HEK293T (cell line): ENCODE measurements at regions not wholly inside any gene's neighbourhood (a gene's known extent, or its start where the extent isn't known, plus 50 kb on each side); places are given as distances from the start of the nearest gene placed in this dataset.
"Not testable (repeated sequence)": the region's sequence is repeated elsewhere in the genome, so short reads cannot be mapped to it uniquely, and the experiment has no call there.

Experiments used
- CTCF ChIA-PET: fragments of 350-600 bp; formaldehyde crosslinking; extraction: SDS; loops from one replicate; lab custom pipeline; 2021; ENCODE audit warnings: antibody characterized with exemption, inconsistent platforms; lab: Yijun Ruan, JAX
- POLR2A ChIA-PET: fragments of 350-600 bp; formaldehyde crosslinking; extraction: SDS; loops from one replicate; lab custom pipeline; 2020; ENCODE audit warnings: antibody characterized with exemption, inconsistent platforms; lab: Yijun Ruan, JAX
- DNase-seq: peaks from one replicate; pipeline ENCODE4 v3.0.0; 2012; ENCODE audit warnings: mixed read lengths; ENCODE audit errors: extremely low spot score
- ARNT ChIP-seq: fragments of 450-650 bp; IDR thresholded peaks from 2 replicates; pipeline ENCODE4 v1.6.1; 2017; ENCODE audit warnings: mild to moderate bottlenecking
- BHLHE40 ChIP-seq: fragments of 450-650 bp; IDR thresholded peaks from 2 replicates; pipeline ENCODE4 v1.6.1; 2016; ENCODE audit warnings: mild to moderate bottlenecking, moderate library complexity, borderline replicate concordance
- CTBP1 ChIP-seq: fragments of 450-650 bp; IDR thresholded peaks from 2 replicates; pipeline ENCODE4 v1.6.1; 2016; ENCODE audit warnings: borderline replicate concordance
- ELF4 ChIP-seq: fragments of 450-650 bp; IDR thresholded peaks from 2 replicates; pipeline ENCODE4 v1.6.1; 2017; ENCODE audit warnings: antibody characterized with exemption
- FOXA1 ChIP-seq: fragments of 450-650 bp; IDR thresholded peaks from 2 replicates; pipeline ENCODE4 v1.6.1; 2016; ENCODE audit warnings: mild to moderate bottlenecking
- FOXK2 ChIP-seq: fragments of 450-650 bp; IDR thresholded peaks from 2 replicates; pipeline ENCODE4 v1.6.1; 2016; ENCODE audit warnings: mild to moderate bottlenecking
- FOXM1 ChIP-seq: fragments of 450-650 bp; IDR thresholded peaks from 2 replicates; pipeline ENCODE4 v1.6.1; 2017; ENCODE audit warnings: mild to moderate bottlenecking, borderline replicate concordance
- HDGF ChIP-seq: fragments of 450-650 bp; IDR thresholded peaks from 2 replicates; pipeline ENCODE4 v1.6.1; 2017; ENCODE audit warnings: antibody characterized with exemption, borderline replicate concordance
- L3MBTL2 ChIP-seq: fragments of 450-650 bp; conservative IDR thresholded peaks from 2 replicates; pipeline ENCODE4 v1.6.1; 2016; ENCODE audit warnings: mild to moderate bottlenecking
- LEF1 ChIP-seq: fragments of 450-650 bp; IDR thresholded peaks from 2 replicates; pipeline ENCODE4 v1.6.1; 2017; ENCODE audit warnings: mild to moderate bottlenecking, borderline replicate concordance
- NFRKB ChIP-seq: fragments of 450-650 bp; IDR thresholded peaks from 2 replicates; pipeline ENCODE4 v1.6.1; 2016; ENCODE audit warnings: mild to moderate bottlenecking, moderate library complexity
- PKNOX1 ChIP-seq: fragments of 450-650 bp; IDR thresholded peaks from 2 replicates; pipeline ENCODE4 v1.6.1; 2016
- SP1 ChIP-seq: fragments of 450-650 bp; IDR thresholded peaks from 2 replicates; pipeline ENCODE4 v1.6.1; 2017
- SUZ12 ChIP-seq: fragments of 450-650 bp; IDR thresholded peaks from 2 replicates; pipeline ENCODE4 v1.6.1; 2016; ENCODE audit warnings: mild to moderate bottlenecking
- TARDBP ChIP-seq: fragments of 450-650 bp; IDR thresholded peaks from 2 replicates; pipeline ENCODE4 v1.6.1; 2016
- ZNF384 ChIP-seq: fragments of 450-650 bp; IDR thresholded peaks from 2 replicates; pipeline ENCODE4 v1.6.1; 2016

GRCh38 chr7:32206987-32207386 lies 136.8 kb upstream of the PDE1C start:
- DNase-seq: peak; percentile 28
- CTCF ChIA-PET: interaction anchor here (0.6 to 1.6 kb wide), 4 partner anchors 46 to 531 kb away, joined by 3 to 10 read pairs (median 6); no protein-coding TSS in a partner anchor
- TF ChIP-seq SUZ12 (no peak), ARNT (no peak), NFRKB (no peak), PKNOX1 (no peak), ELF4 (no peak), LEF1 (no peak)
- POLR2A ChIA-PET: no interaction called here

- TF ChIP-seq FOXM1 (no peak), LEF1 (no peak), PKNOX1 (no peak), CTBP1 (no peak), TARDBP (no peak), ARNT (no peak), NFRKB (no peak), SUZ12 (no peak), FOXA1 (no peak), L3MBTL2 (no peak), SP1 (no peak), ELF4 (no peak), HDGF (no peak), FOXK2 (no peak), BHLHE40 (no peak), ZNF384 (no peak)
- ChIA-PET CTCF (interaction anchor here (1.6 kb wide), 1 partner anchor 462 kb away, joined by 8 read pairs; no protein-coding TSS in a partner anchor), POLR2A (no interaction called here)
- no peak for DNase-seq
These were observed 136.3 kb upstream of the PDE1C start for GRCh38 chr7:32206488-32206887.

GRCh38 chr7:32205298-32205824 lies 135.2 kb upstream of the PDE1C start:
- POLR2A ChIA-PET: interaction anchor here (0.7 kb wide), 1 partner anchor 24 kb away, joined by 3 read pairs; no protein-coding TSS in a partner anchor
- CTCF ChIA-PET: interaction anchor here (1.2 to 2.0 kb wide), 4 partner anchors 11 to 1071 kb away, joined by 4 to 8 read pairs (median 7); no protein-coding TSS in a partner anchor
- DNase-seq: not testable (repeated sequence)

- peak; percentile 59 for DNase-seq
- CTCF ChIA-PET: interaction anchor here (0.5 to 2.0 kb wide), 12 partner anchors 12 to 1070 kb away, joined by 3 to 8 read pairs (median 4); no protein-coding TSS in a partner anchor
- TF ChIP-seq ELF4 (no peak), PKNOX1 (no peak)
- POLR2A ChIA-PET: no interaction called here
These were observed 134.3 kb upstream of the PDE1C start for GRCh38 chr7:32204361-32205018.

GRCh38 chr7:32200646-32201045 lies 130.4 kb upstream of the PDE1C start:
- no peak for DNase-seq
- TF ChIP-seq FOXK2: no peak
- no peak for TF ChIP-seq FOXM1
- TF ChIP-seq CTBP1: no peak
- no peak for TF ChIP-seq SUZ12
- TF ChIP-seq ELF4: no peak
- TF ChIP-seq FOXA1: no peak
- no peak for TF ChIP-seq TARDBP
- no peak for TF ChIP-seq NFRKB
- CTCF ChIA-PET: interaction anchor here (0.7 kb wide), 1 partner anchor 205 kb away, joined by 3 read pairs; no protein-coding TSS in a partner anchor
- POLR2A ChIA-PET: no interaction called here

- no peak for DNase-seq
- CTCF ChIA-PET: no interaction called here
- TF ChIP-seq PKNOX1 (no peak), FOXK2 (no peak), NFRKB (no peak), SP1 (no peak), FOXA1 (no peak), FOXM1 (no peak), SUZ12 (no peak), BHLHE40 (no peak), L3MBTL2 (no peak), CTBP1 (no peak), LEF1 (no peak), TARDBP (no peak), ELF4 (no peak), HDGF (no peak), ARNT (no peak), ZNF384 (no peak)
- POLR2A ChIA-PET: no interaction called here
These were observed 124.3 kb upstream of the PDE1C start for GRCh38 chr7:32194537-32194936.
